H1 (cell line): ENCODE measurements at regions not wholly inside any gene's neighbourhood (a gene's known extent, or its start where the extent isn't known, plus 50 kb on each side); places are given as distances from the start of the nearest gene placed in this dataset.

Experiments used
- CTCF ChIA-PET: fragments of 300-600 bp; sonication (Branson Sonifier 250); formaldehyde crosslinking; loops from one replicate; lab custom pipeline; 2021; ENCODE audit not compliant: partially characterized antibody; lab: Charles Lee
- POLR2A ChIA-PET: fragments of 300-600 bp; sonication (Branson Sonifier 250); formaldehyde crosslinking; loops from one replicate; lab custom pipeline; 2021; ENCODE audit warnings: inconsistent platforms; ENCODE audit not compliant: partially characterized antibody; lab: Charles Lee
- DNase-seq, 2 experiments: peaks; one replicate each; pipeline versions ENCODE4 v3.0.0 to v3.0.0-alpha.2; 2010 to 2022; ENCODE audit warnings: low spot score in 2 of 2, low read depth in 1 of 2, mixed read lengths in 1 of 2
- FAIRE-seq: peaks from 2 replicates; lab custom pipeline; 2011; peaks lifted over from hg19 to GRCh38; lab: Jason Lieb, UNC
- H2AFZ ChIP-seq: 2 replicates; pipeline ENCODE4 v1.8.1; 2012; ENCODE audit warnings: low read length, inconsistent platforms
- H2AK5ac ChIP-seq: 2 replicates; pipeline ENCODE4 v1.6.1; 2013; ENCODE audit warnings: low read depth, low read length
- H2BK120ac ChIP-seq: replicated peaks from 2 replicates; pipeline ENCODE3; 2013; ENCODE audit warnings: low read depth, low read length, inconsistent platforms
- H2BK12ac ChIP-seq: 2 replicates; pipeline ENCODE4 v1.6.1; 2013; ENCODE audit warnings: low read depth, low read length
- H2BK15ac ChIP-seq: 2 replicates; pipeline ENCODE4 v1.6.1; 2013; ENCODE audit warnings: low read length
- H2BK20ac ChIP-seq: 2 replicates; pipeline ENCODE4 v1.6.1; 2013; ENCODE audit warnings: low read length
- H2BK5ac ChIP-seq: 2 replicates; pipeline ENCODE4 v1.6.1; 2013; ENCODE audit warnings: low read depth, low read length
- H3K14ac ChIP-seq: 2 replicates; pipeline ENCODE4 v1.6.1; 2013; ENCODE audit warnings: inconsistent platforms; ENCODE audit not compliant: insufficient read length
- H3K18ac ChIP-seq: 2 replicates; pipeline ENCODE4 v1.6.1; 2013; ENCODE audit warnings: low read length; ENCODE audit errors: extremely low read depth
- H3K23ac ChIP-seq: 2 replicates; pipeline ENCODE4 v1.6.1; 2013; ENCODE audit warnings: inconsistent platforms; ENCODE audit not compliant: insufficient read length
- H3K23me2 ChIP-seq: 2 replicates; pipeline ENCODE4 v1.6.1; 2013; ENCODE audit warnings: low read depth, low read length
- H3K27ac ChIP-seq: 2 replicates; pipeline ENCODE4 v1.6.1; 2011; ENCODE audit warnings: low read depth, low read length, inconsistent platforms
- H3K27me3 ChIP-seq, 4 experiments: replicated peaks in 1 of 4; 1 replicate in 1 of 4; 2 replicates in 3 of 4; pipeline versions ENCODE4 v1.6.1 to v1.8.1; 2011 to 2013; ENCODE audit warnings: low read length in 3 of 4, mild to moderate bottlenecking in 3 of 4, inconsistent platforms in 2 of 4, mixed read lengths in 2 of 4, moderate library complexity in 1 of 4; ENCODE audit not compliant: control insufficient read depth in 3 of 4, insufficient read depth in 3 of 4; ENCODE audit errors: extremely low read depth in 1 of 4
- H3K36me3 ChIP-seq, 4 experiments: 2 replicates each; pipeline versions ENCODE4 v1.6.1 to v1.8.1; 2011 to 2013; ENCODE audit warnings: mild to moderate bottlenecking in 4 of 4, low read length in 3 of 4, moderate library complexity in 2 of 4, control low read depth in 1 of 4, inconsistent platforms in 1 of 4; ENCODE audit not compliant: insufficient read depth in 4 of 4, control insufficient read depth in 2 of 4
- H3K4ac ChIP-seq: replicated peaks from 2 replicates; pipeline ENCODE3; 2013; ENCODE audit warnings: low read length, low read depth, mixed read lengths, inconsistent platforms; ENCODE audit not compliant: insufficient read length
- H3K4me1 ChIP-seq, 4 experiments: replicated peaks in 1 of 4; 1 replicate in 1 of 4; 2 replicates in 3 of 4; pipeline versions ENCODE4 v1.6.1 to v1.8.1; 2011 to 2013; ENCODE audit warnings: low read length in 3 of 4, inconsistent platforms in 2 of 4, mixed read lengths in 1 of 4; ENCODE audit not compliant: insufficient read depth in 4 of 4, control insufficient read depth in 3 of 4
- H3K4me2 ChIP-seq, 2 experiments: 2 replicates each; pipeline versions ENCODE4 v1.6.1 to v1.8.1; 2011 to 2013; ENCODE audit warnings: low read depth in 2 of 2, low read length in 2 of 2, control low read depth in 1 of 2, inconsistent platforms in 1 of 2, mild to moderate bottlenecking in 1 of 2; ENCODE audit not compliant: insufficient read depth in 1 of 2
- H3K4me3 ChIP-seq, 4 experiments: fragments of 200-600, 300-600 bp in 1 of 4; sonication (generic), shearing (Covaris generic), sonication (Bioruptor Twin) in 1 of 4; 2 replicates each; pipeline versions ENCODE4 v1.5.1 to v1.8.1; 2011 to 2016; ENCODE audit warnings: low read length in 4 of 4, low read depth in 3 of 4, control low read depth in 2 of 4, inconsistent platforms in 2 of 4, mild to moderate bottlenecking in 2 of 4, mixed read lengths in 1 of 4, moderate library complexity in 1 of 4; ENCODE audit not compliant: insufficient read depth in 2 of 4; ENCODE audit errors: extremely low read depth in 1 of 4
- H3K56ac ChIP-seq: replicated peaks from 2 replicates; pipeline ENCODE3; 2013; ENCODE audit warnings: low read depth, mild to moderate bottlenecking, mixed read lengths, low read length, inconsistent platforms; ENCODE audit not compliant: insufficient read length
- H3K79me1 ChIP-seq: 2 replicates; pipeline ENCODE4 v1.6.1; 2013; ENCODE audit warnings: low read depth, low read length, control low read depth
- H3K79me2 ChIP-seq, 2 experiments: 2 replicates each; pipeline versions ENCODE4 v1.6.1 to v1.8.1; 2012 to 2013; ENCODE audit warnings: low read length in 2 of 2, mild to moderate bottlenecking in 2 of 2, inconsistent platforms in 1 of 2; ENCODE audit not compliant: insufficient read depth in 2 of 2, control insufficient read depth in 1 of 2
- H3K9ac ChIP-seq, 4 experiments: replicated peaks in 1 of 4; 1 replicate in 1 of 4; 2 replicates in 3 of 4; pipeline versions ENCODE4 v1.6.1 to v1.8.1; 2011 to 2013; ENCODE audit warnings: low read depth in 3 of 4, low read length in 3 of 4, control low read depth in 2 of 4, mild to moderate bottlenecking in 2 of 4, moderate library complexity in 2 of 4, inconsistent platforms in 1 of 4; ENCODE audit errors: extremely low read depth in 1 of 4
- H3K9me3 ChIP-seq, 2 experiments: 2 replicates each; pipeline versions ENCODE4 v1.6.1 to v1.8.1; 2012 to 2013; ENCODE audit warnings: mild to moderate bottlenecking in 2 of 2, moderate library complexity in 2 of 2, control low read depth in 1 of 2, inconsistent platforms in 1 of 2, low read depth in 1 of 2, low read length in 1 of 2, mixed read lengths in 1 of 2; ENCODE audit not compliant: insufficient read depth in 2 of 2
- H4K20me1 ChIP-seq, 2 experiments: replicated peaks in 1 of 2; 2 replicates each; pipeline versions ENCODE3 to v1.8.1; 2011 to 2013; ENCODE audit warnings: inconsistent platforms in 2 of 2, low read length in 2 of 2, mild to moderate bottlenecking in 1 of 2; ENCODE audit not compliant: insufficient read depth in 2 of 2, control insufficient read depth in 1 of 2
- H4K5ac ChIP-seq: 2 replicates; pipeline ENCODE4 v1.6.1; 2013; ENCODE audit warnings: low read length, low read depth, mixed read lengths, inconsistent platforms; ENCODE audit not compliant: insufficient read length
- H4K8ac ChIP-seq: 2 replicates; pipeline ENCODE4 v1.8.0; 2013; ENCODE audit warnings: mild to moderate bottlenecking, moderate library complexity, low read length, inconsistent platforms; ENCODE audit not compliant: insufficient read depth; ENCODE audit errors: extremely low read depth
- H4K91ac ChIP-seq: replicated peaks from 2 replicates; pipeline ENCODE3; 2013; ENCODE audit warnings: low read length, mixed read lengths, inconsistent platforms; ENCODE audit not compliant: insufficient read length
- CREB1 ChIP-seq: IDR thresholded peaks from 2 replicates; pipeline ENCODE4 v1.6.1; 2012; ENCODE audit warnings: inconsistent platforms
- FOSL1 ChIP-seq: IDR thresholded peaks from 2 replicates; pipeline ENCODE4 v1.6.1; 2011; ENCODE audit warnings: mild to moderate bottlenecking, low read depth, low read length, moderate library complexity; ENCODE audit not compliant: insufficient read depth
- JUN ChIP-seq: IDR thresholded peaks from 2 replicates; pipeline ENCODE4 v1.6.1; 2011; ENCODE audit warnings: low read depth, mild to moderate bottlenecking, improper control_type of control experiment, low read length
- KDM5A ChIP-seq: fragments of 200-600 bp; IDR thresholded peaks from 2 replicates; pipeline ENCODE4 v1.7.1; 2012; ENCODE audit warnings: mild to moderate bottlenecking, low read length, inconsistent platforms, mixed read lengths
- POLR2AphosphoS5 ChIP-seq: IDR thresholded peaks from 2 replicates; pipeline ENCODE4 v1.6.1; 2011; ENCODE audit warnings: low read depth, low read length
- RFX5 ChIP-seq: IDR thresholded peaks from 2 replicates; pipeline ENCODE4 v1.6.1; 2011; ENCODE audit warnings: low read depth, low read length, improper control_type of control experiment, borderline replicate concordance
- RXRA ChIP-seq: IDR thresholded peaks from 2 replicates; pipeline ENCODE4 v1.6.1; 2011; ENCODE audit warnings: low read depth, mild to moderate bottlenecking, low read length, moderate library complexity; ENCODE audit not compliant: insufficient read depth
- SRF ChIP-seq: IDR thresholded peaks from 2 replicates; pipeline ENCODE4 v1.6.1; 2011; ENCODE audit warnings: mild to moderate bottlenecking, low read depth, low read length, moderate library complexity
- SUZ12 ChIP-seq: fragments of 200-600 bp; sonication (generic); IDR thresholded peaks from 2 replicates; pipeline ENCODE4 v1.6.1; 2012; ENCODE audit warnings: mild to moderate bottlenecking, inconsistent platforms, low read length, moderate library complexity, mixed read lengths
- TBP ChIP-seq: IDR thresholded peaks from 2 replicates; pipeline ENCODE4 v1.6.1; 2011; ENCODE audit warnings: low read depth, low read length, improper control_type of control experiment
- TEAD4 ChIP-seq: IDR thresholded peaks from 2 replicates; pipeline ENCODE4 v1.6.1; 2012; ENCODE audit warnings: low read depth, low read length, inconsistent platforms, mixed read lengths
- ZNF274 ChIP-seq: IDR thresholded peaks from 2 replicates; pipeline ENCODE4 v1.7.0; 2012; ENCODE audit warnings: low read length, borderline replicate concordance; ENCODE audit errors: extremely low read depth
- WGBS, 2 experiments: shearing (Covaris generic) in 1 of 2; methylation state at CpG; one replicate each; pipeline versions ENCODE4 v1.1.6 to v1.1.7; 2013 to 2015; ENCODE audit warnings: low lambda C conversion rate in 2 of 2, mixed read lengths in 2 of 2, inconsistent platforms in 1 of 2, low coverage in 1 of 2, missing lambda C conversion rate in 1 of 2; ENCODE audit not compliant: insufficient replicate concordance in 2 of 2, insufficient coverage in 1 of 2, insufficient read length in 1 of 2; ENCODE audit errors: extremely low coverage in 1 of 2, missing lambda C conversion rate in 1 of 2; 5-methylcytosine and 5-hydroxymethylcytosine counted together
- TF ChIP-seq, protein P1 (sequence below): IDR thresholded peaks from 2 replicates; pipeline ENCODE4 v1.6.1; 2011; ENCODE audit warnings: low read length, improper control_type of control experiment

DNA sequence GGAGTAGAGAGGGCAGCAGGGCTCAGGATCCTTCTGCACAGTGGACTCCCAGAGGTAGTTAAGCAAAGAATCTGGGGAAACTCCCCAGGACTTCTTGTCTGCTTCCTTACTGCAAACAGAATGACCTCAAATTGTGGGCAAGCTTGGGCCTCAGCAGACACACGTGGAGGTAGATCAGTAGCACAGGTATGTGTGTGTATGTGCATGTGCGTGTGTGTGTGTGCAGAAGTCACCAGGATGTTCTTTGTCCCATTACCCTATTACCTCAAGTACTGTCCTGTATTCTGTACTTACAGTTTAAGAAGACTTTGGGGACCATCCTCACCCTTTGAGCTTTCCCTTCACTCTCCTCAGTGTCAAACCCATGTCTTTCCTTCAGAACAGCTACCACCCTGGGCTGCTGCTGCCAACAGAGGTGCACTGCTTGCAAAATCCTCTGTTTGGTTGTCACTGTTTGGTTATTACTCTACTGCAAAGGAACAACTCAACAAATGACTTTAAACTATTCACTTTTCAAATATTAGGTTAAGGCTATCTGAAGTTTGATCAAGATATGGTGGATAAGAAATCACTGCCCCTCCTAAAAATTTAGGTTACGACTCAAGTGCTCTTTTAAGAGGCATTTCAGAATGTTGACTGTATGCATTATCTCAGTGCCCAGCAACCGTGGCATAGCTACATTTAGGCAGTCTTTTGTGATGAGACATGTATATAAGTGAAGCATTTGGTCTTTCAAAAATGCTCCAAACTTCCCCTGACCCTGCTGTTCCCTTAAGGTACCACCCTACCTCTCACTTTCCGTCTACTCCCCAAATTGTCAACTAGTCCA lies 78.2 kb upstream of the MBIP start:
- H2BK5ac ChIP-seq, result no peak overlapping the region
- no peak for FAIRE-seq
- no peak overlapping the region for H3K9ac ChIP-seq
- no peak overlapping the region for H3K23ac ChIP-seq
- ChIA-PET CTCF (interaction anchor here (1.0 to 2.0 kb wide), 6 partner anchors 17 to 329 kb away, joined by 3 to 6 read pairs (median 4); no protein-coding TSS in a partner anchor), POLR2A (no interaction called here)
- no peak overlapping the region for H3K56ac ChIP-seq
- no peak overlapping the region for H2BK15ac ChIP-seq
- no peak overlapping the region for H4K91ac ChIP-seq
- H3K79me1 ChIP-seq, result no peaks in the 10 kb centered on the region
- H4K5ac ChIP-seq, result no peak overlapping the region
- no peaks in the 10 kb centered on the region for H3K9me3 ChIP-seq
- H3K27me3 ChIP-seq, result no peaks in the 10 kb centered on the region
- no peaks in the 10 kb centered on the region for H3K23me2 ChIP-seq
- no peak overlapping the region for H2BK12ac ChIP-seq
- no peak overlapping the region for H3K4me2 ChIP-seq
- no peak overlapping the region for H3K4me3 ChIP-seq
- no peak overlapping the region for H3K18ac ChIP-seq
- no peaks in the 10 kb centered on the region for H3K36me3 ChIP-seq
- no peak overlapping the region for H2BK20ac ChIP-seq
- H3K4ac ChIP-seq, result no peak overlapping the region
- H3K4me1 ChIP-seq, result no peaks in the 10 kb centered on the region
- WGBS, 2 experiments, result 85% methylated on average over 5 of the region's 5 CpGs; no CpG with 5 or more reads in 1 of the 2 experiments
- no peak for DNase-seq
- H3K14ac ChIP-seq, result no peak overlapping the region
- H2BK120ac ChIP-seq, result no peak overlapping the region
- no peaks in the 10 kb centered on the region for H4K20me1 ChIP-seq
- H2AFZ ChIP-seq, result no peak overlapping the region
- H2AK5ac ChIP-seq, result no peak overlapping the region
- no peak overlapping the region for H3K27ac ChIP-seq
- no peak overlapping the region for H4K8ac ChIP-seq
- H3K79me2 ChIP-seq, result no peaks in the 10 kb centered on the region
- no peak for TF ChIP-seq POLR2AphosphoS5
- TF ChIP-seq TEAD4, result no peak
- no peak for TF ChIP-seq ZNF274
- TF ChIP-seq, protein P1, sequence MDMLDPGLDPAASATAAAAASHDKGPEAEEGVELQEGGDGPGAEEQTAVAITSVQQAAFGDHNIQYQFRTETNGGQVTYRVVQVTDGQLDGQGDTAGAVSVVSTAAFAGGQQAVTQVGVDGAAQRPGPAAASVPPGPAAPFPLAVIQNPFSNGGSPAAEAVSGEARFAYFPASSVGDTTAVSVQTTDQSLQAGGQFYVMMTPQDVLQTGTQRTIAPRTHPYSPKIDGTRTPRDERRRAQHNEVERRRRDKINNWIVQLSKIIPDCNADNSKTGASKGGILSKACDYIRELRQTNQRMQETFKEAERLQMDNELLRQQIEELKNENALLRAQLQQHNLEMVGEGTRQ, result no peak
- no peak for TF ChIP-seq RFX5
- no peak for TF ChIP-seq SRF
- TF ChIP-seq RXRA, result no peak
- TF ChIP-seq FOSL1, result no peak
- TF ChIP-seq KDM5A, result no peak
- no peak for TF ChIP-seq TBP
- no peak for TF ChIP-seq JUN
- TF ChIP-seq SUZ12, result no peak
- TF ChIP-seq CREB1, result no peak
